GM12865 (cell line): ENCODE measurements at regions not wholly inside any gene's neighbourhood (a gene's known extent, or its start where the extent isn't known, plus 50 kb on each side); places are given as distances from the start of the nearest gene placed in this dataset.

Experiments used
- DNase-seq: peaks from one replicate; pipeline ENCODE4 v3.0.0; 2010; ENCODE audit warnings: low read depth
- H3K4me3 ChIP-seq: 2 replicates; pipeline ENCODE4 v1.5.1; 2011; ENCODE audit warnings: mild to moderate bottlenecking, low read depth, low read length, control low read depth
- CTCF ChIP-seq: IDR thresholded peaks from 2 replicates; pipeline ENCODE4 v1.5.1; 2011; ENCODE audit warnings: low read length, control low read depth, low read depth, inconsistent platforms; ENCODE audit not compliant: insufficient read depth; ENCODE audit errors: missing control alignments

GRCh38 chr4:26133840-26134239, 187.0 kb upstream of the RBPJ start:
- no peak for TF ChIP-seq CTCF
- H3K4me3 ChIP-seq, result no peak overlapping the region
- no peak for DNase-seq

GRCh38 chr4:26135331-26135730, 185.5 kb upstream of the RBPJ start:
- no peak for TF ChIP-seq CTCF
- no peak for DNase-seq
- H3K4me3 ChIP-seq, result no peak overlapping the region

- TF ChIP-seq CTCF, result no peak
- DNase-seq, result no peak
- no peak overlapping the region for H3K4me3 ChIP-seq
These were observed 184.2 kb upstream of the RBPJ start for GRCh38 chr4:26136615-26137014.

GRCh38 chr4:26137288-26137687, 183.5 kb upstream of the RBPJ start:
- H3K4me3 ChIP-seq, result no peak overlapping the region
- DNase-seq, result no peak
- no peak for TF ChIP-seq CTCF

- TF ChIP-seq CTCF, result no peak
- no peak overlapping the region for H3K4me3 ChIP-seq
- DNase-seq, result no peak
These were observed 181.4 kb upstream of the RBPJ start for GRCh38 chr4:26139310-26139924.

- DNase-seq, result no peak
- no peak for TF ChIP-seq CTCF
- no peak overlapping the region for H3K4me3 ChIP-seq
These were observed 180.5 kb upstream of the RBPJ start for GRCh38 chr4:26140150-26140898.

GRCh38 chr4:26141051-26141721, 179.6 kb upstream of the RBPJ start:
- DNase-seq, result no peak
- TF ChIP-seq CTCF, result no peak
- H3K4me3 ChIP-seq, result no peak overlapping the region
